K562 (cell line): ENCODE measurements at regions not wholly inside any gene's neighbourhood (a gene's known extent, or its start where the extent isn't known, plus 50 kb on each side); places are given as distances from the start of the nearest gene placed in this dataset.

ENCODE experiments used
- CC2D1A ChIP-seq: fragments of 450-650 bp; IDR thresholded peaks from 2 replicates; pipeline ENCODE4 v1.6.1; 2017; ENCODE audit warnings: mild to moderate bottlenecking
- FOSL1 ChIP-seq: fragments of 200-800 bp; sonication (Bioruptor generic); conservative IDR thresholded peaks from 2 replicates; pipeline ENCODE4 v1.6.1; 2016; ENCODE audit warnings: missing genetic modification characterization, missing compliant biosample characterization
- HMBOX1 ChIP-seq: sonication (generic); IDR thresholded peaks from 2 replicates; pipeline ENCODE4 v1.6.1; 2016
- IFI16 ChIP-seq: fragments of 250-450 bp; sonication (Bioruptor Pico); IDR thresholded peaks from 2 replicates; pipeline ENCODE4 v2.1.2; 2022; ENCODE audit warnings: mild to moderate bottlenecking, inconsistent platforms
- MYC ChIP-seq, 2 experiments: fragments of 250-450 bp in 1 of 2; sonication (Bioruptor Pico) in 1 of 2; IDR thresholded peaks; 2 replicates each; pipeline versions ENCODE4 v1.5.1 to v1.6.1; 2012 to 2021; ENCODE audit warnings: low read depth in 2 of 2, borderline replicate concordance in 1 of 2, improper control_type of control experiment in 1 of 2, low read length in 1 of 2, mild to moderate bottlenecking in 1 of 2, moderate library complexity in 1 of 2
- NR4A1 ChIP-seq, 2 experiments: fragments of 250-450 bp in 1 of 2; fragments of 450-650 bp in 1 of 2; sonication (Bioruptor Pico) in 1 of 2; IDR thresholded peaks; 2 replicates each; pipeline versions ENCODE4 v1.4.0 to v1.6.1; 2016 to 2020; ENCODE audit warnings: mild to moderate bottlenecking in 2 of 2, missing compliant biosample characterization in 1 of 2, missing genetic modification characterization in 1 of 2, moderate library complexity in 1 of 2
- SP2 ChIP-seq: IDR thresholded peaks from 2 replicates; pipeline ENCODE4 v1.6.1; 2011; ENCODE audit warnings: mild to moderate bottlenecking, low read depth, low read length, moderate library complexity; ENCODE audit not compliant: poor library complexity, severe bottlenecking; ENCODE audit errors: extremely low read depth
- TAF7 ChIP-seq: fragments of 450-650 bp; IDR thresholded peaks from 2 replicates; pipeline ENCODE4 v1.6.1; 2016; ENCODE audit warnings: missing genetic modification characterization, missing compliant biosample characterization
- TOE1 ChIP-seq, 2 experiments: fragments of 450-650 bp in 1 of 2; sonication (generic) in 1 of 2; formaldehyde crosslinking in 1 of 2; IDR thresholded peaks; 2 replicates each; pipeline versions ENCODE4 v1.7.1 to v1.8.0; 2016 to 2022; ENCODE audit warnings: borderline replicate concordance in 2 of 2, mild to moderate bottlenecking in 2 of 2, antibody characterized with exemption in 1 of 2, inconsistent platforms in 1 of 2, low read depth in 1 of 2, missing genetic modification reagents in 1 of 2, moderate library complexity in 1 of 2
- WHSC1 ChIP-seq: IDR thresholded peaks from one replicate; pipeline ENCODE4 v1.6.1; 2012; ENCODE audit warnings: low read length, control low read depth, inconsistent platforms
- ZBTB11 ChIP-seq, 3 experiments: fragments of 200-800 bp in 1 of 3; fragments of 250-450 bp in 1 of 3; fragments of 450-650 bp in 1 of 3; sonication (Bioruptor Pico) in 1 of 3; sonication (Bioruptor generic) in 1 of 3; formaldehyde crosslinking in 1 of 3; IDR thresholded peaks; 2 replicates each; pipeline versions ENCODE4 v1.6.1 to v1.8.0; 2016 to 2022; ENCODE audit warnings: mild to moderate bottlenecking in 2 of 3, missing genetic modification characterization in 2 of 3, missing compliant biosample characterization in 1 of 3, moderate library complexity in 1 of 3
- ZBTB8A ChIP-seq: fragments of 450-650 bp; IDR thresholded peaks from 2 replicates; pipeline ENCODE4 v1.6.1; 2018; ENCODE audit warnings: mild to moderate bottlenecking, moderate library complexity; ENCODE audit not compliant: partially characterized antibody
- ZNF121 ChIP-seq: sonication (generic); formaldehyde crosslinking; conservative IDR thresholded peaks from 2 replicates; pipeline ENCODE4 v1.8.0; 2022; ENCODE audit warnings: missing genetic modification reagents
- ZNF668 ChIP-seq: fragments of 250-450 bp; sonication (Bioruptor Pico); IDR thresholded peaks from 2 replicates; pipeline ENCODE4 v1.8.0; 2022; ENCODE audit warnings: mild to moderate bottlenecking, inconsistent platforms
- TF ChIP-seq, protein P1 (sequence below), 2 experiments: fragments of 450-650 bp in 1 of 2; sonication (generic) in 1 of 2; formaldehyde crosslinking in 1 of 2; IDR thresholded peaks in 1 of 2; conservative IDR thresholded peaks in 1 of 2; 2 replicates each; pipeline versions ENCODE4 v1.6.1 to v1.8.1; 2016 to 2023; ENCODE audit warnings: mild to moderate bottlenecking in 2 of 2, moderate library complexity in 2 of 2, inconsistent platforms in 1 of 2, missing genetic modification reagents in 1 of 2
- TF ChIP-seq, protein P2 (sequence below): fragments of 450-650 bp; IDR thresholded peaks from 2 replicates; pipeline ENCODE4 v1.6.1; 2016
- TF ChIP-seq, protein P3 (sequence below): fragments of 450-650 bp; IDR thresholded peaks from 2 replicates; pipeline ENCODE4 v1.6.1; 2016; ENCODE audit warnings: missing biosample characterization, missing genetic modification characterization

DNA sequence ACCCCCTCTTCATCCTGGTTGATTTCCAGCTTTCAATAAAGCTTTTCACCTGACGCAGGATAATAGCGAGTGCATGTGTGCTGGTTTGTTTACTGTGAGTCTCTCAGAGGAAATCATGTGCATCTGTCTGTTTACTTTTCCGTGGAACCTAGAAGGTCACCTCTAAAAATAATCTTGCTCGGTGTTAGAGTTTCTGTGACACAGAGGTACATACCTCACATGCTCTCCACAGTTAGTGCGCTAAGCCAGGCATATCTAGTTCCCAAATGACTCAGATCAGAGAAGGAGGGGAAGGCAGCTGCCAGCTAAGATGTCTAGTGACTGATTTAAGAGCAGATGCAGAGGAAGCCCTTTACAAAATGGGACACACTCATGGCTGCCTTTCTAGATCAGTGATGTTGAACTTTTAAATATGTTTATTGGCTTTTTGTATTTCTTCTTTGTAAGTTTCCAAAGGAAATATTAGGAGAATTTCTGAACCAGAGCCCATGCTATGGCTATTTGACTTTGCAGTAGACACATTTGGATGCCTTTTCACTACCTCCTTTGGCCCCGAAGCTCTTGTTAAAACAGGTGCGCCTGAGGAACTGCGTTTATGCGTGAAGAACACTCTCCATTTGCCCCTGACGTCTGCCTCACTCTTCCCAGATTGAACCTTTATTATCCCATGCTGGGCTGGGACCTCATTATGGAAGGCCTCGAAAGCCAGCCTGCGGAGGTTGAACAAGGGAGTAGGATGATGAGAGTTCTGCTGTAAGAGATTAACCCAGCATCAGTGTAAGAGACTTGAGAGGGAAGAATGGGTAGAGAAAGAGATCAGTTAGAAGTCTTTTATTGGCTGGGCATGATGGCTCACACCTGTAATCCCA, 145.6 kb downstream of the FAM161A start (continued):
- TF ChIP-seq, protein P1, sequence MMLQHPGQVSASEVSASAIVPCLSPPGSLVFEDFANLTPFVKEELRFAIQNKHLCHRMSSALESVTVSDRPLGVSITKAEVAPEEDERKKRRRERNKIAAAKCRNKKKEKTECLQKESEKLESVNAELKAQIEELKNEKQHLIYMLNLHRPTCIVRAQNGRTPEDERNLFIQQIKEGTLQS (IDR thresholded peaks at IDR 0.05) = peak; percentile 44; the same call in 1 of the 2 replicates
- TF ChIP-seq, protein P1 (CRISPR knock-in tag; conservative IDR thresholded peaks at IDR 0.05) = no peak
- TF ChIP-seq, protein P2, sequence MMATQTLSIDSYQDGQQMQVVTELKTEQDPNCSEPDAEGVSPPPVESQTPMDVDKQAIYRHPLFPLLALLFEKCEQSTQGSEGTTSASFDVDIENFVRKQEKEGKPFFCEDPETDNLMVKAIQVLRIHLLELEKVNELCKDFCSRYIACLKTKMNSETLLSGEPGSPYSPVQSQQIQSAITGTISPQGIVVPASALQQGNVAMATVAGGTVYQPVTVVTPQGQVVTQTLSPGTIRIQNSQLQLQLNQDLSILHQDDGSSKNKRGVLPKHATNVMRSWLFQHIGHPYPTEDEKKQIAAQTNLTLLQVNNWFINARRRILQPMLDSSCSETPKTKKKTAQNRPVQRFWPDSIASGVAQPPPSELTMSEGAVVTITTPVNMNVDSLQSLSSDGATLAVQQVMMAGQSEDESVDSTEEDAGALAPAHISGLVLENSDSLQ = peak; percentile 77
- TF ChIP-seq ZNF121 (CRISPR knock-in tag) (no peak), TOE1 (IDR thresholded peaks at IDR 0.05; ENCODE audit: borderline replicate concordance) (no peak), TOE1 (CRISPR knock-in tag; IDR thresholded peaks at IDR 0.05; ENCODE audit: borderline replicate concordance, low read depth) (no peak), WHSC1 (no peak), MYC (IDR thresholded peaks at IDR 0.05; ENCODE audit: low read depth, low read length) (no peak), MYC (CRISPR knock-in tag; IDR thresholded peaks at IDR 0.05; ENCODE audit: borderline replicate concordance, low read depth) (no peak), ZNF668 (CRISPR knock-in tag) (no peak), TAF7 (tag) (no peak), IFI16 (CRISPR knock-in tag) (no peak), ZBTB8A (no peak), HMBOX1 (peak; percentile 58; the same call in 1 of the 2 replicates), SP2 (no peak), NR4A1 (CRISPR knock-in tag; IDR thresholded peaks at IDR 0.05) (no peak), NR4A1 (tag; IDR thresholded peaks at IDR 0.05) (no peak), CC2D1A (no peak), ZBTB11 (CRISPR knock-in tag; IDR thresholded peaks at IDR 0.05) (no peak), FOSL1 (tag) (peak; percentile 76)
- TF ChIP-seq, protein P3, sequence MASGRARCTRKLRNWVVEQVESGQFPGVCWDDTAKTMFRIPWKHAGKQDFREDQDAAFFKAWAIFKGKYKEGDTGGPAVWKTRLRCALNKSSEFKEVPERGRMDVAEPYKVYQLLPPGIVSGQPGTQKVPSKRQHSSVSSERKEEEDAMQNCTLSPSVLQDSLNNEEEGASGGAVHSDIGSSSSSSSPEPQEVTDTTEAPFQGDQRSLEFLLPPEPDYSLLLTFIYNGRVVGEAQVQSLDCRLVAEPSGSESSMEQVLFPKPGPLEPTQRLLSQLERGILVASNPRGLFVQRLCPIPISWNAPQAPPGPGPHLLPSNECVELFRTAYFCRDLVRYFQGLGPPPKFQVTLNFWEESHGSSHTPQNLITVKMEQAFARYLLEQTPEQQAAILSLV = no peak
